Sigmoid colon (tissue), 6 donors: ENCODE measurements at regions not wholly inside any gene's neighbourhood (a gene's known extent, or its start where the extent isn't known, plus 50 kb on each side); places are given as distances from the start of the nearest gene placed in this dataset.
"Not testable (repeated sequence)": the region's sequence is repeated elsewhere in the genome, so short reads cannot be mapped to it uniquely, and the experiment has no call there.

Experiments used
- DNase-seq: peaks from one replicate; pipeline ENCODE4 v3.0.0-alpha.2; 2019
- H3K27ac ChIP-seq, 4 donors: fragments of 200-600 bp; sonication (generic); one replicate each; pipeline ENCODE4 v1.5.1; 2016 to 2019; ENCODE audit warnings: mild to moderate bottlenecking in 1 of 4
- H3K27me3 ChIP-seq, 3 donors: fragments of 200-600 bp; sonication (generic); one replicate each; pipeline ENCODE4 v1.5.1; 2019; ENCODE audit warnings: mild to moderate bottlenecking in 1 of 3
- H3K36me3 ChIP-seq, 4 donors: fragments of 200-600 bp; sonication (generic); one replicate each; pipeline ENCODE4 v1.5.1; 2016 to 2019
- H3K4me1 ChIP-seq, 4 donors: fragments of 200-600 bp; sonication (generic); one replicate each; pipeline ENCODE4 v1.5.1; 2017 to 2019
- H3K4me3 ChIP-seq, 4 donors: fragments of 200-600 bp; sonication (generic); one replicate each; pipeline ENCODE4 v1.5.1; 2017 to 2019; ENCODE audit warnings: mild to moderate bottlenecking in 2 of 4, moderate library complexity in 1 of 4
- H3K9me3 ChIP-seq, 4 donors: fragments of 200-600 bp in 3 of 4; sonication (generic) in 3 of 4; one replicate each; pipeline versions ENCODE4 v1.5.1 to v1.6.1; 2013 to 2019
- EP300 ChIP-seq, 4 donors: sonication (generic); formaldehyde crosslinking; IDR thresholded peaks; one replicate each; pipeline ENCODE4 v1.6.1; 2017; ENCODE audit warnings: antibody characterized with exemption in 4 of 4
- POLR2A ChIP-seq, 2 donors: fragments of 450-650 bp; IDR thresholded peaks; one replicate each; pipeline ENCODE4 v1.6.1; 2016; ENCODE audit warnings: antibody characterized with exemption in 2 of 2, mild to moderate bottlenecking in 2 of 2, moderate library complexity in 2 of 2
- POLR2AphosphoS5 ChIP-seq, 4 donors: sonication (generic); formaldehyde crosslinking; IDR thresholded peaks; one replicate each; pipeline ENCODE4 v1.6.1; 2017; ENCODE audit warnings: antibody characterized with exemption in 4 of 4
- WGBS, 2 donors: extraction: QIAGEN DNeasy Blood & Tissue Kit; methylation state at CpG; one replicate each; pipeline ENCODE4 v1.1.7; 2013; 5-methylcytosine and 5-hydroxymethylcytosine counted together
- intact Hi-C: fragments of 100-400 bp; cut with DNase I; formaldehyde crosslinking; loops from one replicate; pipeline ENCODE4 v1.15.1; 2023
- TF ChIP-seq, protein P1 (sequence below), 4 experiments: fragments of 450-650 bp in 3 of 4; fragments of 200-600 bp in 1 of 4; IDR thresholded peaks; one replicate each; pipeline ENCODE4 v1.5.1; 2016 to 2019; ENCODE audit warnings: antibody characterized with exemption in 4 of 4, mild to moderate bottlenecking in 3 of 4, moderate library complexity in 2 of 4
- donor health status: healthy with polysubstance abuse.
- donor health status: healthy.

DNA sequence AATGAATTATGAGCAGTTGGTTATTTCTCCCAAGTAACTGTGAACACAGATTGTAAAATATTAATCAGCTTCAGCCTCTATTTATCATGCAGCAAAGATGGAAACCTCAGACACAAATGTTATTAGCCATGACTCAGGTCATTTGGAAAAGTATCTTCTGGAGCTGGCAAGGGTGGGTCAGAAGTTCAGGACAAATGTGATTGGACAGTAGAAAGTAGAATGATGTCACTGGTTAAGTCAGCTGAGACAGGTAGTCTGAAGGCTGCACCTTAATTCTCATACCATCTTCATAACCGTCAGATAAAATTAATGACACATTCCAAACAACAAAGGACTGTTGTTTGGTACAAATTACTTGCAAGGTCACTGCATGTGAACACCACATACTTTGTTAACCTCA is 140.2 kb downstream of the EMB start:
- WGBS, 2 donors = 71 to 83% methylated on average over 1 of the region's 1 CpG
- TF ChIP-seq, protein P1, sequence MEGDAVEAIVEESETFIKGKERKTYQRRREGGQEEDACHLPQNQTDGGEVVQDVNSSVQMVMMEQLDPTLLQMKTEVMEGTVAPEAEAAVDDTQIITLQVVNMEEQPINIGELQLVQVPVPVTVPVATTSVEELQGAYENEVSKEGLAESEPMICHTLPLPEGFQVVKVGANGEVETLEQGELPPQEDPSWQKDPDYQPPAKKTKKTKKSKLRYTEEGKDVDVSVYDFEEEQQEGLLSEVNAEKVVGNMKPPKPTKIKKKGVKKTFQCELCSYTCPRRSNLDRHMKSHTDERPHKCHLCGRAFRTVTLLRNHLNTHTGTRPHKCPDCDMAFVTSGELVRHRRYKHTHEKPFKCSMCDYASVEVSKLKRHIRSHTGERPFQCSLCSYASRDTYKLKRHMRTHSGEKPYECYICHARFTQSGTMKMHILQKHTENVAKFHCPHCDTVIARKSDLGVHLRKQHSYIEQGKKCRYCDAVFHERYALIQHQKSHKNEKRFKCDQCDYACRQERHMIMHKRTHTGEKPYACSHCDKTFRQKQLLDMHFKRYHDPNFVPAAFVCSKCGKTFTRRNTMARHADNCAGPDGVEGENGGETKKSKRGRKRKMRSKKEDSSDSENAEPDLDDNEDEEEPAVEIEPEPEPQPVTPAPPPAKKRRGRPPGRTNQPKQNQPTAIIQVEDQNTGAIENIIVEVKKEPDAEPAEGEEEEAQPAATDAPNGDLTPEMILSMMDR (IDR thresholded peaks at IDR 0.05) = no peak
- TF ChIP-seq POLR2A (IDR thresholded peaks at IDR 0.05) (no peak), EP300 (IDR thresholded peaks at IDR 0.05) (no peak), POLR2AphosphoS5 (IDR thresholded peaks at IDR 0.05) (no peak)
- Histone ChIP-seq H3K4me1 (no peaks in the 10 kb centered on the region), H3K27ac (no peak overlapping the region), H3K27me3 (no peaks in the 10 kb centered on the region), H3K9me3 (no peaks in the 10 kb centered on the region), H3K4me3 (no peak overlapping the region), H3K36me3 (no peaks in the 10 kb centered on the region)
- intact Hi-C loops = no loop called here
- DNase-seq = no peak

DNA sequence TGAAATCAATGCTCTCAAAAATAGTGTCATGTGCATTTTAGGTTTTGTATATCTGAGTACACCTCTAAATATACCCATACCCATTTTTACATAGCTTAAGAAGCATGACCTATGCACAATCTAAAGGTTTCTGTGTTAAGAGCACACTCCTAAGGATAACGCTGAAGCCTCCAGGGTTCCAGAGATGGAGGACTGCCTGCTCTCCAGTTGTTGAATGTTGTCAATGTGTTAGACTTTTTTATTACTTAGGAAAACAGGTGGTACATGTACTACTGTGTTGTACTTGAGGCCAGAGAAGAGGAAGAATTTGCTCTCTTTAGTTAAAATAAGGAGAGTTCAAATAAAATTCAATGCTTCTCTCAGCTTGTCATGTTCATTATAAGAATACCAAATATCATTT is 141.2 kb downstream of the EMB start:
- 84 to 91% methylated on average over 1 of the region's 1 CpG for WGBS, 2 donors
- no peak for DNase-seq
- Histone ChIP-seq H3K27ac (no peak overlapping the region), H3K36me3 (no peaks in the 10 kb centered on the region), H3K4me1 (no peaks in the 10 kb centered on the region), H3K27me3 (no peaks in the 10 kb centered on the region), H3K9me3 (no peaks in the 10 kb centered on the region), H3K4me3 (no peak overlapping the region)
- TF ChIP-seq, protein P1 (IDR thresholded peaks at IDR 0.05) = no peak
- TF ChIP-seq EP300 (IDR thresholded peaks at IDR 0.05) (no peak), POLR2A (IDR thresholded peaks at IDR 0.05) (no peak), POLR2AphosphoS5 (IDR thresholded peaks at IDR 0.05) (no peak)
- intact Hi-C loops = no loop called here

DNA sequence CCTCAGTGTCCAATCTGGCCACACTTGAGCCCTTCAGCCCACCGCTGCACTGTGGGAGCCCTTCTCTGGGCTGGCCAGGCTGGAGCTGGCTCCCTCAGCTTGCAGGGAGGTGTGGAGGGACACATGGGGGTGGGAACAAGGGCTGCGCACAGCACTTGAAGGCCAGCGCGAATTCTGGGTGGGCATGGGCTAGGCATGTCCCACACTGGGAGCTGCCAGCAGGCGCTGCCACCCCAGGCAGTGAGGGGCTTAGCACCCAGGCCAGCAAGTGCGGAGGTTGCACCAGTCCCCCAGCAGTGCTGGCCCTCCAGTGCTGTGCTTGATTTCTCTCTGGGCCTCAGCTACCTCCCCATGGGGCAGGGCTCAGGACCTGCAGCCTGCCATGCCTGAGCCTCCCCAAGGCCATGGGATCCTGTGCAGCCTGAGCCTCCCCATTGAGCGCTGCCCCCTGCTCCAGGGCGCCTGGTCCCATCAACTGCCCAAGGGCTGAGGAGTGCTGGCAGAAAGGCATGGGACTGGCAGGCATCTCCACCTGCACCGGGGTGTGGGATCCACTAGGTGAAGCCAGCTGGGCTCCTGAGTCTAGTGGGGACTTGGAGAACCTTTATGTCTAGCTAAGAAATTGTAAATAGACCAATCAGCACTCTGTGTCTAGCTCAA is 148.2 kb downstream of the EMB start:
- DNase-seq = no peak
- Histone ChIP-seq H3K27me3 (no peaks in the 10 kb centered on the region), H3K4me1 (no peaks in the 10 kb centered on the region), H3K27ac (no peak overlapping the region), H3K4me3 (no peak overlapping the region), H3K9me3 (peaks cover 0 to 1% (median 0%) of the 10 kb centered on the region in 4 donors), H3K36me3 (no peaks in the 10 kb centered on the region)
- TF ChIP-seq POLR2A (IDR thresholded peaks at IDR 0.05) = no peak
- TF ChIP-seq, protein P1 (IDR thresholded peaks at IDR 0.05) = no peak
- TF ChIP-seq POLR2AphosphoS5 (IDR thresholded peaks at IDR 0.05) = no peak
- TF ChIP-seq EP300 (IDR thresholded peaks at IDR 0.05) = no peak
- intact Hi-C loops = no loop called here
- WGBS, 2 donors = 82 to 87% methylated on average over 9 of the region's 9 CpGs

DNA sequence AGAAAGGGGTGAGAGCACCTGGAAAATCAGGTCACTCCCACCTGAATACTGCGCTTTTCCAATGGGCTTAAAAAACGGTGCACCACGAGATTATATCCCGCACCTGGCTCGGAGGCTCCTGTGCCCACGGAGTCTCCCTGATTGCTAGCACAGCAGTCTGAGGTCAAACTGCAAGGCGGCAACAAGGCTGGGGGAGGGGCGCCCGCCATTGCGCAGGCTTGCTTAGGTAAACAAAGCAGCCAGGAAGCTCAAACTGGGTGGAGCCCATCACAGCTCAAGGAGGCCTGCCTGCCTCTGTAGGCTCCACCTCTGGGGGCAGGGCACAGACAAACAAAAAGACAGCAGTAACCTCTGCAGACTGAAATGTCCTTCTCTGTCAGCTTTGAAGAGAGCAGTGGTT is 160.6 kb downstream of the EMB start:
- H3K9me3 ChIP-seq, intact Hi-C loops, H3K27me3 ChIP-seq, H3K27ac ChIP-seq, H3K4me3 ChIP-seq, DNase-seq, H3K36me3 ChIP-seq, H3K4me1 ChIP-seq: not testable (repeated sequence)
- 87 to 93% methylated on average over 10 of the region's 10 CpGs for WGBS, 2 donors
